NT2/D1 (cell line): ENCODE measurements at regions not wholly inside any gene's neighbourhood (a gene's known extent, or its start where the extent isn't known, plus 50 kb on each side); places are given as distances from the start of the nearest gene placed in this dataset.

ENCODE experiments used
- SUZ12 ChIP-seq: IDR thresholded peaks from 2 replicates; pipeline ENCODE4 v1.6.1; 2011; ENCODE audit not compliant: insufficient read length, insufficient read depth; ENCODE audit errors: extremely low read depth
- ZNF274 ChIP-seq: IDR thresholded peaks from 2 replicates; pipeline ENCODE4 v1.6.1; 2011; ENCODE audit warnings: mild to moderate bottlenecking, low read depth, low read length

DNA sequence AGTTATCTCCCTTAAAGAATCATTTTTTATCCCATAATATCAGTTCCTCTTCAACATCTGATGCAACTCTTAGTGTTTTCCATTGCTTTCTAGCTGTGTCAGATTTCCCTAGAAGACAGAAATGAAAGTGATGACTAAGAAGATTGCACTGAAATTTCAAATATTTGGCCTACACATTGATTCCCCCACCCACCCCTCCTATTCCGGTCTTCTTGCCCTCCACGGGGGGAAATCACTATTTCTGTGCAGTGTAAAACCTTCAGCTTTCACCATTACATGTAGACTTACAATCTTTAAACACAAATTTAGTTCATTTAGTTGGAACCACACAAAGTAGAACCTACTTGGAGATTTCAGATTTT, 63.7 kb upstream of the IL6 start:
- TF ChIP-seq ZNF274 (no peak), SUZ12 (no peak)
